A549 (cell line): ENCODE measurements at regions not wholly inside any gene's neighbourhood (a gene's known extent, or its start where the extent isn't known, plus 50 kb on each side); places are given as distances from the start of the nearest gene placed in this dataset.
A peak's percentile ranks its signal among the peaks of the same experiment; 100 is the strongest.

Experiments
- ATAC-seq, 2 experiments: fragments of 200-7000 bp in 1 of 2; fragments of >200 bp in 1 of 2; cut with Nextera tagmentation in 1 of 2; cut with Tn5 transposase in 1 of 2; 3 replicates each; pipeline versions ENCODE4 v1.8.0 to v1.9.1; 2018 to 2020; ENCODE audit warnings: mild to moderate bottlenecking in 1 of 2, moderate library complexity in 1 of 2
- CTCF ChIA-PET: fragments of 300-600 bp; sonication (Branson Sonifier 250); formaldehyde crosslinking; extraction: SDS; loops from one replicate; lab custom pipeline; 2021; ENCODE audit warnings: antibody characterized with exemption, inconsistent platforms; lab: Yijun Ruan, JAX
- POLR2A ChIA-PET: fragments of 350-600 bp; formaldehyde crosslinking; extraction: SDS; loops from one replicate; lab custom pipeline; 2021; ENCODE audit warnings: antibody characterized with exemption, inconsistent platforms; lab: Yijun Ruan, JAX
- DNase-seq, 2 experiments: peaks; one replicate each; pipeline versions ENCODE4 v3.0.0 to v3.0.0-alpha.2; 2011 to 2016; ENCODE audit warnings: low read depth in 1 of 2, low spot score in 1 of 2
- FAIRE-seq: peaks from 2 replicates; lab custom pipeline; 2011; peaks lifted over from hg19 to GRCh38; lab: Jason Lieb, UNC
- H3K27ac ChIP-seq, 2 experiments: fragments of >200 bp; sonication (Bioruptor Twin); formaldehyde crosslinking; 3 replicates each; pipeline ENCODE4 v1.5.1; 2016 to 2017
- H3K4me1 ChIP-seq: fragments of >200 bp; sonication (Bioruptor Twin); formaldehyde crosslinking; 3 replicates; pipeline ENCODE4 v1.6.1; 2016
- H3K4me2 ChIP-seq: fragments of >200 bp; sonication (Bioruptor Twin); formaldehyde crosslinking; 3 replicates; pipeline ENCODE4 v1.6.1; 2016
- H3K4me3 ChIP-seq: fragments of >200 bp; sonication (Bioruptor Twin); formaldehyde crosslinking; 3 replicates; pipeline ENCODE4 v1.5.1; 2016
- H3K9me3 ChIP-seq: fragments of >200 bp; sonication (Bioruptor Twin); formaldehyde crosslinking; 3 replicates; pipeline ENCODE4 v1.6.1; 2016
- BCL3 ChIP-seq: fragments of >200 bp; sonication (Bioruptor Twin); formaldehyde crosslinking; IDR thresholded peaks from 3 replicates; pipeline ENCODE4 v1.6.1; 2016
- BHLHE40 ChIP-seq: IDR thresholded peaks from 2 replicates; pipeline ENCODE4 v1.6.1; 2012; ENCODE audit warnings: low read depth, low read length, inconsistent platforms
- CHD2 ChIP-seq: fragments of 150-350 bp; IDR thresholded peaks from 2 replicates; pipeline ENCODE4 v1.6.1; 2014; ENCODE audit warnings: low read length; ENCODE audit not compliant: partially characterized antibody
- FOSB ChIP-seq: fragments of 250-450 bp; sonication (Bioruptor Pico); IDR thresholded peaks from 2 replicates; pipeline ENCODE4 v1.5.0; 2020; ENCODE audit warnings: mild to moderate bottlenecking, moderate library complexity
- HEYL ChIP-seq: fragments of 250-450 bp; sonication (Bioruptor Pico); IDR thresholded peaks from 2 replicates; pipeline ENCODE4 v1.8.0; 2021; ENCODE audit warnings: mild to moderate bottlenecking, moderate library complexity
- HOXB13 ChIP-seq: fragments of 250-450 bp; sonication (Bioruptor Pico); IDR thresholded peaks from 2 replicates; pipeline ENCODE4 v1.5.0; 2020; ENCODE audit warnings: low read depth, mild to moderate bottlenecking, moderate library complexity
- MAFK ChIP-seq: fragments of 450-650 bp; IDR thresholded peaks from 2 replicates; pipeline ENCODE4 v1.6.1; 2014; ENCODE audit not compliant: partially characterized antibody
- MYC ChIP-seq: IDR thresholded peaks from 2 replicates; pipeline ENCODE4 v1.6.1; 2012; ENCODE audit warnings: mild to moderate bottlenecking, inconsistent platforms, low read length, improper control_type of control experiment, borderline replicate concordance
- NFE2L2 ChIP-seq: fragments of 150-350 bp; conservative IDR thresholded peaks from 2 replicates; pipeline ENCODE4 v1.6.1; 2014; ENCODE audit warnings: low read length
- NPAS2 ChIP-seq: fragments of 250-450 bp; sonication (Bioruptor Pico); IDR thresholded peaks from 2 replicates; pipeline ENCODE4 v1.8.0; 2022; ENCODE audit warnings: mild to moderate bottlenecking, moderate library complexity, borderline replicate concordance
- PBX3 ChIP-seq: IDR thresholded peaks from 2 replicates; pipeline ENCODE4 v1.6.1; 2012
- POLR2A ChIP-seq: IDR thresholded peaks from 2 replicates; pipeline ENCODE4 v1.6.1; 2012; ENCODE audit warnings: mild to moderate bottlenecking, low read length
- RAD21 ChIP-seq, 2 experiments: fragments of >200 bp in 1 of 2; sonication (Bioruptor Twin) in 1 of 2; formaldehyde crosslinking in 1 of 2; IDR thresholded peaks in 1 of 2; conservative IDR thresholded peaks in 1 of 2; 2 replicates in 1 of 2; 3 replicates in 1 of 2; pipeline ENCODE4 v1.6.1; 2012 to 2018; ENCODE audit warnings: inconsistent platforms in 1 of 2
- RARB ChIP-seq: fragments of 250-450 bp; sonication (Bioruptor Pico); IDR thresholded peaks from 2 replicates; pipeline ENCODE4 v1.8.0; 2021; ENCODE audit warnings: mild to moderate bottlenecking, moderate library complexity
- RFX5 ChIP-seq: fragments of 450-650 bp; IDR thresholded peaks from 2 replicates; pipeline ENCODE4 v1.7.1; 2014; ENCODE audit warnings: antibody characterized with exemption, mild to moderate bottlenecking, moderate library complexity
- RNF2 ChIP-seq: fragments of 200-600 bp; sonication (generic); IDR thresholded peaks from 2 replicates; pipeline ENCODE4 v1.6.1; 2016; ENCODE audit warnings: low read depth, mild to moderate bottlenecking, antibody characterized with exemption, moderate library complexity, borderline replicate concordance
- SMC3 ChIP-seq: fragments of >200 bp; sonication (Bioruptor Twin); formaldehyde crosslinking; IDR thresholded peaks from 3 replicates; pipeline ENCODE4 v1.6.1; 2018; ENCODE audit warnings: inconsistent platforms
- USF2 ChIP-seq: fragments of 450-650 bp; IDR thresholded peaks from 2 replicates; pipeline ENCODE4 v1.6.1; 2014; ENCODE audit warnings: antibody characterized with exemption
- ZNF302 ChIP-seq: fragments of 250-450 bp; sonication (Bioruptor Pico); IDR thresholded peaks from 2 replicates; pipeline ENCODE4 v1.9.0; 2021; ENCODE audit warnings: inconsistent platforms, mild to moderate bottlenecking, moderate library complexity
- WGBS: methylation state at CpG from one replicate; pipeline ENCODE4 v1.1.6; 2017; ENCODE audit errors: missing lambda C conversion rate; 5-methylcytosine and 5-hydroxymethylcytosine counted together
- TF ChIP-seq, protein P1 (sequence below): IDR thresholded peaks from 2 replicates; pipeline ENCODE4 v1.6.1; 2012
- TF ChIP-seq, protein P2 (sequence below): fragments of 250-450 bp; sonication (Bioruptor Pico); IDR thresholded peaks from 2 replicates; pipeline ENCODE4 v1.5.0; 2020; ENCODE audit warnings: low read depth, mild to moderate bottlenecking, moderate library complexity

DNA sequence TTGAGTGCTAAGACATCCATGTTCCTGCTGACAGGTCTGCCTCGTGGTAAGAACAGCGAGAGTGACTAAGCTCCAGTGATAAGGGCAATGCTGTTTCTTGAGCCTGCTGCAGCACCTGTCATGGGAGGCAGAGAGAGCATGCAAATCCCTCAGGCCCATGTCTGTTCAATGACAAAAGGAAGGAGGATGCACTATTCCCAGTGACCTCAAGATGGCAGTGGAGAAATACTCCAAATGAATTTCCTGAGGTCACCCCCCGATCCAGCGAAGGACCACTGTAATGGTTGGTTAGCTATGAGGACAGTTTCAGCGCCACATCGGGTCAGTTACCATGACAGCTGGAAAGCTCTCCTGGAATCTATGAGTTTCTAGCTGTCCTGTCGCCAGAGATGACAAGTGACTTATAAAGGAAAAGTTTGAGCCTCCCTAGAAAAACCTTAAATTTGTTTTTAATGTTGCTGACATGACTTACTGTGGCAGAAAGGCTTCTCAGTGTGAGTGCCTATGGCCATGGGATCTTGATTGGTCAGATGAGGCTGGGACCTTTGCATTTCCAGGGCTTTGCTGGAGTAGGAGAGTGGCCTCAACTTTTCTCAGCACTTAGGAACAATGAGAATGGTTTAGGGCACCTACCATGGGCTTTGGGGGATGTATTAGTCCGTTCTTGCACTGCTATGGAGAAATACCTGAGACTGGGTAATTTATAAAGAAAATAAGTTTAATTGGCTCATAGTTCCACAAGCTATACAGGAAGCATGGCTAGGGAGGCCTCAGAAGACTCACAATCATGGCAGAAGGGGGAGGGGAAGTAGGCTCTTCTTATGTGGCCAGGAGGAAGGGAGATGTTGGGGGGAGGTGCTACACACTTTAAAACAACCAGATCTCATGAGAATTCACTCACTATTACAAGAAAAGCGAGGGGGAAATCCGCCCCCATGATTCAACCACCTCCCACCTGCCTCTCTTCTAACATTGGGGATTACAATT is 88.0 kb upstream of the TMEM260 start (continued):
- TF ChIP-seq BCL3 = no peak
- peak; percentile 70 for TF ChIP-seq SMC3
- TF ChIP-seq USF2 = no peak
- TF ChIP-seq MYC = no peak
- TF ChIP-seq, protein P1, sequence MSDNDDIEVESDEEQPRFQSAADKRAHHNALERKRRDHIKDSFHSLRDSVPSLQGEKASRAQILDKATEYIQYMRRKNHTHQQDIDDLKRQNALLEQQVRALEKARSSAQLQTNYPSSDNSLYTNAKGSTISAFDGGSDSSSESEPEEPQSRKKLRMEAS = no peak
- TF ChIP-seq RFX5 = no peak
- TF ChIP-seq HEYL = no peak
- TF ChIP-seq NFE2L2 = no peak
- TF ChIP-seq CHD2 = no peak
- TF ChIP-seq POLR2A = no peak
- TF ChIP-seq BHLHE40 = no peak
- no peak for TF ChIP-seq ZNF302 (CRISPR knock-in tag)
- TF ChIP-seq MAFK = no peak
- TF ChIP-seq RAD21 (conservative IDR thresholded peaks at IDR 0.05 in 1 of 2, IDR thresholded peaks at IDR 0.05 in 1 of 2) = peak; percentile 70 to 75

GRCh38 chr14:56494167-56494566 is 85.4 kb upstream of the TMEM260 start:
- Histone ChIP-seq H3K27ac (no peak overlapping the region), H3K9me3 (no peaks in the 10 kb centered on the region), H3K4me2 (no peak overlapping the region), H3K4me1 (no peaks in the 10 kb centered on the region), H3K4me3 (no peak overlapping the region)
- no peak for ATAC-seq
- TF ChIP-seq FOSB (CRISPR knock-in tag) (no peak), RFX5 (no peak)
- POLR2A ChIA-PET = no interaction called here
- FAIRE-seq = no peak
- no peak for DNase-seq
- CTCF ChIA-PET = interaction anchor here (1.1 to 1.2 kb wide), 2 partner anchors 11 to 44 kb away, joined by 3 to 4 read pairs; no protein-coding TSS in a partner anchor
- 14% methylated on average over 3 of the region's 3 CpGs for WGBS

DNA sequence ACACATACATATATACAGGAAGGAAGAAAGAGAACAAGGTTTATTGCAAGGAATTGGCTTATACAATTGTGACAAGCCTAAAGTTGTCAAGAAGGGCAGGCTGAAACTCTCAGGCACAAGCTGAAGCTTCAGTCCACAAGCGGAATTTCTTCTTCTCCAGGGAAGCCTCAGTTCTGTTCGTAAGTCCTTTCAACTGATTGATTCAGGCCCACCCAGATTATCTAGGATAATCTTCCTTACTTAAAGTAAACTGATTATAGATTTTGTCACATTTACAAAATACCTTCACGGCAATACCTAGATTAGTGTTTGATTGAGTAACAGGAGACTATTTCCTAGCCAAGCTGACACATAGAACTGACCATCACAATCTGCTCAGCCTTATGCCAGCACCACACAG is 81.5 kb upstream of the TMEM260 start:
- Histone ChIP-seq H3K4me3 (no peak overlapping the region), H3K27ac (no peak overlapping the region)
- FAIRE-seq = no peak
- TF ChIP-seq RNF2 (no peak), RARB (CRISPR knock-in tag) (no peak), PBX3 (no peak), HOXB13 (CRISPR knock-in tag) (no peak), NFE2L2 (no peak), NPAS2 (CRISPR knock-in tag) (no peak)
- TF ChIP-seq, protein P2, sequence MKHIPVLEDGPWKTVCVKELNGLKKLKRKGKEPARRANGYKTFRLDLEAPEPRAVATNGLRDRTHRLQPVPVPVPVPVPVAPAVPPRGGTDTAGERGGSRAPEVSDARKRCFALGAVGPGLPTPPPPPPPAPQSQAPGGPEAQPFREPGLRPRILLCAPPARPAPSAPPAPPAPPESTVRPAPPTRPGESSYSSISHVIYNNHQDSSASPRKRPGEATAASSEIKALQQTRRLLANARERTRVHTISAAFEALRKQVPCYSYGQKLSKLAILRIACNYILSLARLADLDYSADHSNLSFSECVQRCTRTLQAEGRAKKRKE (CRISPR knock-in tag) = no peak
- TF ChIP-seq, all 56 proteins: peak for 0
- no peaks in the 10 kb centered on the region for H3K9me3 ChIP-seq
- WGBS = 35% methylated on average over 3 of the region's 3 CpGs
- no peaks in the 10 kb centered on the region for H3K4me1 ChIP-seq
- ChIA-PET CTCF (interaction anchor here (1.3 kb wide), 1 partner anchor 8 kb away, joined by 4 read pairs; no protein-coding TSS in a partner anchor), POLR2A (no interaction called here)
- H3K4me2 ChIP-seq = no peak overlapping the region
- no peak for DNase-seq
- no peak for ATAC-seq
